ACHN (cell line): ENCODE measurements at regions not wholly inside any gene's neighbourhood (a gene's known extent, or its start where the extent isn't known, plus 50 kb on each side); places are given as distances from the start of the nearest gene placed in this dataset.

Experiments
- DNase-seq: peaks from one replicate; pipeline ENCODE4 v3.0.0-alpha.2; 2015
- in situ Hi-C: cut with HindIII; loops from 2 replicates; pipeline ENCODE4 v1.10.0; 2017; ENCODE audit warnings: low sequenced_read_pairs, low pct_ligation_motif_present, low pct_unique_long_range_greater_than_20kb

DNA sequence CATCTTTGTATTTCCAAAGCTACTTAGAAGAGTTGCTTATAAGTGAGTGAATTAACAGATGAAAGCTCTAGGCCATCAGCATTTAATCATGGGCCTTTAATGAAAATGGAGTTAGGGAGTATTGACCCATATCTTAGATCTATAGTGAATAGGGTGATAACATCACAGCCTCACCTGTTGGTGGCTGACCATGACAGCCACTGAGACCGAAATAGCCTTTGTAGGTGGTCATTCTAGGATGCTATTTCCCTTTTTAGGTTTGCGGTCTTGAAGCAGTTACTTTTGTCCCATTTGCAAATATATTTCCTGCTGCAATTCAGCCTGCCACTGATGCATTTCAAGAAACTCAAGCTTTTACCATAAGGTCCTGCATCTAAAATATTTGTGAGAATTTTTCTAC is 410.1 kb upstream of the LYPLAL1 start:
- in situ Hi-C loops, result no loop called here
- DNase-seq, result no peak

- in situ Hi-C loops, result no loop called here
- DNase-seq, result no peak
Observed at GRCh38 chr1:218765753-218766152, 407.9 kb upstream of the LYPLAL1 start.

GRCh38 chr1:218771931-218772330 is 401.7 kb upstream of the LYPLAL1 start:
- no peak for DNase-seq
- in situ Hi-C loops, result no loop called here

DNA sequence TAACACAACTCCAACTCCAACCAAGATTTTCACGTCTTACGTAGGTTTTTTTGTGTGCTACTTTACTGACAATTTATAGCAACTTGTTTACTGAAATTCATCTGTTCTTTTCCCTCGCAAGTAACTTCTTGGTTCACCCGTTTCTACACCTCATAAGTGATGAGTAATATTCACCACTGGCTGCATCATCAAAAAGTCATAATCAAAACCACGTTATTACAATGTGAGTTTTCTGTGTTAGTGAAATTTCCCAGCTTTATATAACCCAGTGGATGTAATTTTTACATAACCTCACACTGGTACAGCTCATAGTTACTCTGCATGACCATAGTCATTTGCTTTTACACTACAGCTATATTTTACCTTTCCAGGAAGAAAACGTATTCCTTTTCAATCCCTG is 401.1 kb upstream of the LYPLAL1 start:
- in situ Hi-C loops, result no loop called here
- DNase-seq, result no peak

DNA sequence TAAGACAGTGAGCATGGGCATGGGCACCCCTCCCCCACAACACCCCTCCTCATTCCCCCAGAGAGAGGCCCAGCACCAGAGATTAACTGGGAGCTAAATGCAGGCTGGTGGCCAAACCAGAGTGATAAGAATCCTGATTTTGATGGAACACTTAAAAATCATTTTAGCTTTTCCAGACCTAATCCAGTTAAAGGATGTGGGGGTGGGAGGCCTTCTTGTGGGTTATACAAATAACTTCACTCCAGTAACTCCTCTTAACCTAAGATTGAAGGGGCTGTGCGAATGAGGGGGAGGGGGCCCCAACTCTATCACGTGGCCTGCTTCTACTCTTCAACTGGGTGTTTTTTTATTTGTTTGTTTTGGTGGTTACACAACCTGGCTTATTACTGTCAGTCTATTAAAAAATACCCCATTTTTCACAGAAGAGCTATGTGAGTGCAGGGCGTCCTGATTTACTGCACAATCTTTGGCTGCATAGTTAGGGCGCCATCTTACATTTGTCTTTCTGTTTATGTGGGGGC is 398.1 kb upstream of the LYPLAL1 start:
- no peak for DNase-seq
- in situ Hi-C loops, result no loop called here

GRCh38 chr1:218778257-218779126 is 395.2 kb upstream of the LYPLAL1 start:
- no peak for DNase-seq
- in situ Hi-C loops, result no loop called here

- DNase-seq, result no peak
- in situ Hi-C loops, result no loop called here
Observed at GRCh38 chr1:218779341-218780100, 394.2 kb upstream of the LYPLAL1 start.

DNA sequence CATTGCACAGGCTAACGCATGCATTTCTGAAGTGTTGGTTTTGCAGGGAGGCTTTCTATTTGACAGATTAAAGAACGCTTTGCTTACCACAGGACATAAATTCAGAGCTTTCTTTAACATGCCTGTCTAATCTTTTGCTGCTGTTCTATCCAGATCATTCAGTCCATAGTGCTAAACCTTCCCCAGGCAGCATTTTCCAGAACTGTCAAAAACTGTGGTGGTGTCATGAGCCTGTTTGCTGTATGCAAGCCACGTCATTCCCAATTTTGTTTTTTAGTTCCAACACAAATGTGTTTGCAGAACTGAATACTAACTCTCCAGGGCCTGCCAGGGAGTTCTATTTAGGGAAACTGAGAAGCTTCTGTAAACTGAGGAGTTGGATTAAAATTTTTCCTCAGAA is 390.5 kb upstream of the LYPLAL1 start:
- in situ Hi-C loops, result no loop called here
- no peak for DNase-seq

- in situ Hi-C loops, result no loop called here
- DNase-seq, result no peak
Observed at GRCh38 chr1:218783916-218784315, 389.8 kb upstream of the LYPLAL1 start.

- in situ Hi-C loops, result no loop called here
- DNase-seq, result no peak
Observed at GRCh38 chr1:218785928-218786327, 387.8 kb upstream of the LYPLAL1 start.

GRCh38 chr1:218787826-218788225 is 385.9 kb upstream of the LYPLAL1 start:
- in situ Hi-C loops, result no loop called here
- DNase-seq, result no peak

- in situ Hi-C loops, result no loop called here
- no peak for DNase-seq
Observed at GRCh38 chr1:218796773-218797172, 376.9 kb upstream of the LYPLAL1 start.

- no peak for DNase-seq
- in situ Hi-C loops, result no loop called here
Observed at GRCh38 chr1:218802799-218803198, 370.9 kb upstream of the LYPLAL1 start.

GRCh38 chr1:218803351-218803997 is 370.2 kb upstream of the LYPLAL1 start:
- in situ Hi-C loops, result no loop called here
- DNase-seq, result no peak

GRCh38 chr1:218804014-218804785 is 369.5 kb upstream of the LYPLAL1 start:
- in situ Hi-C loops, result no loop called here
- DNase-seq, result no peak

GRCh38 chr1:218809061-218809460 is 364.6 kb upstream of the LYPLAL1 start:
- in situ Hi-C loops, result no loop called here
- DNase-seq, result no peak

GRCh38 chr1:218809625-218810024 is 364.1 kb upstream of the LYPLAL1 start:
- in situ Hi-C loops, result no loop called here
- no peak for DNase-seq

GRCh38 chr1:218810306-218810705 is 363.4 kb upstream of the LYPLAL1 start:
- in situ Hi-C loops, result no loop called here
- DNase-seq, result no peak
